Skeletal muscle satellite cell (primary cell): ENCODE measurements at regions not wholly inside any gene's neighbourhood (a gene's known extent, or its start where the extent isn't known, plus 50 kb on each side); places are given as distances from the start of the nearest gene placed in this dataset.
"Not testable (repeated sequence)": the region's sequence is repeated elsewhere in the genome, so short reads cannot be mapped to it uniquely, and the experiment has no call there.

Experiments used
- H3K27me3 ChIP-seq: 2 replicates; pipeline ENCODE4 v1.7.0; 2013; ENCODE audit warnings: low read length; ENCODE audit not compliant: control insufficient read depth, insufficient read depth
- H3K36me3 ChIP-seq: 2 replicates; pipeline ENCODE4 v1.7.0; 2013; ENCODE audit warnings: mild to moderate bottlenecking, control low read depth, low read length; ENCODE audit not compliant: insufficient read depth
- H3K4me1 ChIP-seq: 2 replicates; pipeline ENCODE4 v1.7.0; 2013; ENCODE audit warnings: low read length; ENCODE audit not compliant: control insufficient read depth, insufficient read depth
- H3K4me2 ChIP-seq: 2 replicates; pipeline ENCODE4 v1.7.0; 2013; ENCODE audit warnings: mild to moderate bottlenecking, low read length
- H3K4me3 ChIP-seq: 2 replicates; pipeline ENCODE4 v1.7.0; 2013; ENCODE audit warnings: low read length
- H3K9ac ChIP-seq: 2 replicates; pipeline ENCODE4 v1.7.0; 2013; ENCODE audit warnings: mild to moderate bottlenecking, low read depth, low read length, moderate library complexity
- H3K9me3 ChIP-seq: replicated peaks from 2 replicates; pipeline ENCODE4 v1.7.0; 2013; ENCODE audit warnings: mild to moderate bottlenecking, control low read depth, low read length

- Histone ChIP-seq H3K4me2 (no peak overlapping the region), H3K9ac (no peak overlapping the region), H3K4me3 (no peak overlapping the region), H3K36me3 (no peaks in the 10 kb centered on the region), H3K27me3 (peaks cover 16% of the 10 kb centered on the region), H3K4me1 (no peaks in the 10 kb centered on the region), H3K9me3 (no peaks in the 10 kb centered on the region)
Observed at GRCh38 chrX:130467936-130468335, 66.1 kb downstream of the RBMX2 start.

- H3K9me3 ChIP-seq: no peaks in the 10 kb centered on the region
- no peaks in the 10 kb centered on the region for H3K36me3 ChIP-seq
Observed at GRCh38 chrX:130468395-130468923, 66.7 kb downstream of the RBMX2 start.

GRCh38 chrX:130482871-130483270 is 81.1 kb downstream of the RBMX2 start:
- H3K27me3 ChIP-seq: peaks cover 5% of the 10 kb centered on the region
- no peak overlapping the region for H3K4me2 ChIP-seq
- H3K4me1 ChIP-seq: no peaks in the 10 kb centered on the region
- H3K4me3 ChIP-seq: no peak overlapping the region
- no peak overlapping the region for H3K9ac ChIP-seq
- H3K9me3 ChIP-seq: no peaks in the 10 kb centered on the region
- no peaks in the 10 kb centered on the region for H3K36me3 ChIP-seq

More at GRCh38 chrX:130468395-130468923, 66.7 kb downstream of the RBMX2 start:
- H3K4me3 ChIP-seq: no peak overlapping the region
- no peaks in the 10 kb centered on the region for H3K4me1 ChIP-seq
- H3K4me2 ChIP-seq: no peak overlapping the region
- no peak overlapping the region for H3K9ac ChIP-seq
- peaks cover 16% of the 10 kb centered on the region for H3K27me3 ChIP-seq

- Histone ChIP-seq H3K4me3 (no peak overlapping the region), H3K4me1 (no peaks in the 10 kb centered on the region), H3K4me2 (no peak overlapping the region), H3K9me3 (no peaks in the 10 kb centered on the region), H3K36me3 (no peaks in the 10 kb centered on the region), H3K27me3 (peaks cover 5% of the 10 kb centered on the region), H3K9ac (no peak overlapping the region)
Observed at GRCh38 chrX:130485870-130486269, 84.1 kb downstream of the RBMX2 start.

- not testable (repeated sequence) for H3K9me3 ChIP-seq, H3K36me3 ChIP-seq, H3K27me3 ChIP-seq, H3K9ac ChIP-seq, H3K4me3 ChIP-seq, H3K4me2 ChIP-seq, H3K4me1 ChIP-seq
Observed at GRCh38 chrX:130495502-130495901, 93.7 kb downstream of the RBMX2 start.

GRCh38 chrX:130497531-130497930 is 95.7 kb downstream of the RBMX2 start:
- no peaks in the 10 kb centered on the region for H3K9me3 ChIP-seq
- H3K4me1 ChIP-seq: no peaks in the 10 kb centered on the region
- no peak overlapping the region for H3K4me2 ChIP-seq
- H3K9ac ChIP-seq: no peak overlapping the region
- H3K36me3 ChIP-seq: no peaks in the 10 kb centered on the region
- H3K27me3 ChIP-seq: no peaks in the 10 kb centered on the region
- H3K4me3 ChIP-seq: no peak overlapping the region

- Histone ChIP-seq H3K9ac (no peak overlapping the region), H3K9me3 (no peaks in the 10 kb centered on the region), H3K4me3 (no peak overlapping the region), H3K4me1 (no peaks in the 10 kb centered on the region), H3K4me2 (no peak overlapping the region), H3K36me3 (no peaks in the 10 kb centered on the region), H3K27me3 (no peaks in the 10 kb centered on the region)
Observed at GRCh38 chrX:130498653-130499274, 97.0 kb downstream of the RBMX2 start.

- H3K4me3 ChIP-seq: no peak overlapping the region
- H3K36me3 ChIP-seq: no peaks in the 10 kb centered on the region
- H3K27me3 ChIP-seq: no peaks in the 10 kb centered on the region
- H3K9ac ChIP-seq: no peak overlapping the region
- no peak overlapping the region for H3K4me2 ChIP-seq
- H3K4me1 ChIP-seq: no peaks in the 10 kb centered on the region
- H3K9me3 ChIP-seq: no peaks in the 10 kb centered on the region
Observed at GRCh38 chrX:130502016-130502570, 100.3 kb downstream of the RBMX2 start.

GRCh38 chrX:130504019-130504418 is 102.2 kb downstream of the RBMX2 start:
- Histone ChIP-seq H3K9me3 (no peaks in the 10 kb centered on the region), H3K4me1 (no peaks in the 10 kb centered on the region), H3K4me2 (no peak overlapping the region), H3K9ac (no peak overlapping the region), H3K36me3 (no peaks in the 10 kb centered on the region), H3K4me3 (no peak overlapping the region), H3K27me3 (peaks cover 3% of the 10 kb centered on the region)

GRCh38 chrX:130507015-130507414 is 105.2 kb downstream of the RBMX2 start:
- H3K36me3 ChIP-seq: no peaks in the 10 kb centered on the region
- H3K27me3 ChIP-seq: peaks cover 3% of the 10 kb centered on the region
- no peaks in the 10 kb centered on the region for H3K4me1 ChIP-seq
- H3K4me3 ChIP-seq: no peak overlapping the region
- H3K4me2 ChIP-seq: no peak overlapping the region
- H3K9ac ChIP-seq: no peak overlapping the region
- no peaks in the 10 kb centered on the region for H3K9me3 ChIP-seq

GRCh38 chrX:130512534-130512933 is 110.7 kb downstream of the RBMX2 start:
- H3K27me3 ChIP-seq, H3K4me1 ChIP-seq, H3K9ac ChIP-seq, H3K4me2 ChIP-seq, H3K9me3 ChIP-seq, H3K4me3 ChIP-seq, H3K36me3 ChIP-seq: not testable (repeated sequence)

GRCh38 chrX:130516123-130516522 is 114.3 kb downstream of the RBMX2 start:
- no peaks in the 10 kb centered on the region for H3K9me3 ChIP-seq
- no peaks in the 10 kb centered on the region for H3K36me3 ChIP-seq
- H3K4me1 ChIP-seq: no peaks in the 10 kb centered on the region
- H3K27me3 ChIP-seq: no peaks in the 10 kb centered on the region
- no peak overlapping the region for H3K4me3 ChIP-seq
- no peak overlapping the region for H3K4me2 ChIP-seq
- H3K9ac ChIP-seq: no peak overlapping the region
